ENCODE measurements at regions not wholly inside any gene's neighbourhood (a gene's known extent, or its start where the extent isn't known, plus 50 kb on each side); places are given as distances from the start of the nearest gene placed in this dataset.
"Not testable (repeated sequence)": the region's sequence is repeated elsewhere in the genome, so short reads cannot be mapped to it uniquely, and the experiment has no call there.

DNA sequence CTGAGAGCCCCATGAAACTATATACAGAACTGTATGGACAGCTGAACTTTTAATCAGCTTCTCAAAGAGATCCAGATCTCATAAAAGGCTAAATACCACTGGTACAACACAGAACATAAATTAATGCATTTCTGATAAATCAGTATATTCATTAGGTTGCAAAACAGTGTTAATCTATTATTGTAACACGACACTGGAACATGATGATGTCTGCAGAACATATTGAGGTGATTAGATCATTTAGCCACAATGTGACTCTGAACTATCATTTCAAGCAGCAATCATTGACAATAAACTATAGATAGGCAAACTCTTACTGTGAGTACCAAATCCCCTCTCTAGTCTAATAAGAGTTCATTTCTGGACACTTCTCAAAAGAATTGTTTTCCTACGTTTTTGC is 50.3 kb downstream of the GASK1B start:
- no peak for DNase-seq
- Histone ChIP-seq H3K36me3 (no peaks in the 10 kb centered on the region), H3K9me3 (no peaks in the 10 kb centered on the region), H3K27me3 (no peaks in the 10 kb centered on the region), H3K4me1 (no peaks in the 10 kb centered on the region), H3K27ac (no peak overlapping the region), H3K4me3 (no peak overlapping the region)
- TF ChIP-seq POLR2A (IDR thresholded peaks at IDR 0.05) = no peak
- TF ChIP-seq, protein P1, sequence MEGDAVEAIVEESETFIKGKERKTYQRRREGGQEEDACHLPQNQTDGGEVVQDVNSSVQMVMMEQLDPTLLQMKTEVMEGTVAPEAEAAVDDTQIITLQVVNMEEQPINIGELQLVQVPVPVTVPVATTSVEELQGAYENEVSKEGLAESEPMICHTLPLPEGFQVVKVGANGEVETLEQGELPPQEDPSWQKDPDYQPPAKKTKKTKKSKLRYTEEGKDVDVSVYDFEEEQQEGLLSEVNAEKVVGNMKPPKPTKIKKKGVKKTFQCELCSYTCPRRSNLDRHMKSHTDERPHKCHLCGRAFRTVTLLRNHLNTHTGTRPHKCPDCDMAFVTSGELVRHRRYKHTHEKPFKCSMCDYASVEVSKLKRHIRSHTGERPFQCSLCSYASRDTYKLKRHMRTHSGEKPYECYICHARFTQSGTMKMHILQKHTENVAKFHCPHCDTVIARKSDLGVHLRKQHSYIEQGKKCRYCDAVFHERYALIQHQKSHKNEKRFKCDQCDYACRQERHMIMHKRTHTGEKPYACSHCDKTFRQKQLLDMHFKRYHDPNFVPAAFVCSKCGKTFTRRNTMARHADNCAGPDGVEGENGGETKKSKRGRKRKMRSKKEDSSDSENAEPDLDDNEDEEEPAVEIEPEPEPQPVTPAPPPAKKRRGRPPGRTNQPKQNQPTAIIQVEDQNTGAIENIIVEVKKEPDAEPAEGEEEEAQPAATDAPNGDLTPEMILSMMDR (IDR thresholded peaks at IDR 0.05) = no peak

DNA sequence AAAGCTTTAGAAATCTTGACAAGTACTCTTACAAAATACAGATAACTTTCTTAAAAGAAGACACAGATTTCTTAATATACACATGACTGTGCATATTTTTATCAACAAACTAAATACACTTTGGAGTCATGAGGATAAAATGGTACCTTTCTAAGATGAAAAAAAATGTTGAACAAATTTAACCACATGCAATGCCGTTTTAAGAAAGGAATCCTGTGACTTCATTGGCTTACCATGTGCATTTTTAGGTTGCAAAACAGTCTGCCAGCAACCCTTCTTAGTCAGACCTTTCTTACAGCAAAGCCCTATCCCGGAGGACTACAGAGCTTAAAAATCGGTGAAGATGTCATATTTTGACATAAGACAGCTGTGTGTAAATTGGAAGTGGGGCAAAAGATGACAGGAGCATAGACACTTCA is 51.7 kb downstream of the GASK1B start:
- H3K4me3 ChIP-seq = no peak overlapping the region
- H3K27me3 ChIP-seq = no peaks in the 10 kb centered on the region
- H3K4me1 ChIP-seq = no peaks in the 10 kb centered on the region
- no peak for DNase-seq
- TF ChIP-seq POLR2A (IDR thresholded peaks at IDR 0.05) = no peak
- TF ChIP-seq, protein P1 (IDR thresholded peaks at IDR 0.05) = no peak
- H3K9me3 ChIP-seq = no peaks in the 10 kb centered on the region
- H3K36me3 ChIP-seq = no peaks in the 10 kb centered on the region
- H3K27ac ChIP-seq = peak overlapping the region in 2 of 4 donors; percentile 13 to 48

DNA sequence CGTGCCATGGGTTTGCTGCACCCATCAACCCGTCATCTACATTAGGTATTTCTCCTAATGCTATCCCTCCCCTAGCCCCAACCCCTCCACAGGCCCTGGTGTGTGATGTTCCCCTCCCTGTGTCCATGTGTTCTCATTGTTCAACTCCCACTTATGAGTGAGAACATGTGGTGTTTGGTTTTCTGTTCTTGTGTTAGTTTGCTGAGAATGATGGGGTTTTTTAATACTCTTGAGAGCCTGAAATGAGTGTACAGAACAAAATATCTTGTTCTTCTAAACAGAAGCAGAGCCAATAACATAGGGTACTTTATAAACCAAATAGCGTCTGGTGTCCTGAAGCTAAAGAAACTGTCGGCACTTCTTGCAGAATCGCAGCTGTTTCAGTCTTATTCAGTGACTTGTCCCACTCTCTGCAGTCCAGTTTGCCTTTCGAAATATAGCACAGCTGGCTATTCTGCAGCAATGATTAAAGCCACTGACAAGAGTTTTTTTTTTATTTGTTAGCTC is 52.1 kb downstream of the GASK1B start:
- not testable (repeated sequence) for H3K9me3 ChIP-seq, H3K27me3 ChIP-seq, H3K36me3 ChIP-seq, H3K4me1 ChIP-seq, H3K4me3 ChIP-seq
- peak in 1 of 3 donors; percentile 55 for DNase-seq
- peak overlapping the region in 1 of 4 donors; percentile 49 for H3K27ac ChIP-seq

DNA sequence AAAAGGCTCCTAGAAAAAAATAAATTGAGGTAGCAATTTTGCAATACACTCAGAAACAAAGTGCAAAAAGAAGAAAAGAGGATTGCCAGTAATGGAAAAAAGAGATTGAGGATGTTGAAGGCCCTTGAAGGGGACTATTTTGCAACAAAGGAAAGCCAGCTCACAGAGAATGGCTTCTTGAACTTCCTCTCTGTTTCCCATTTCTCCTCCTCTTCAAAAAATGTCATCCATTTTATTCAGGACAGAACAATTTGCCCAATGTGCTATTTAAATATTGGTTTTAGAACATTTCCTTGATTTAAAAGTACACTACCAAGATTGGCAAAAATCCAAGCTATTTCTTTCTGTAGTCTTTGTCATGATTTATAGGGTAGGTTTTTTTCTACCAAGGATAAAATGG is 60.2 kb downstream of the GASK1B start:
- Histone ChIP-seq H3K4me1 (no peaks in the 10 kb centered on the region), H3K36me3 (no peaks in the 10 kb centered on the region), H3K27ac (no peak overlapping the region), H3K4me3 (no peak overlapping the region), H3K9me3 (no peaks in the 10 kb centered on the region), H3K27me3 (no peaks in the 10 kb centered on the region)
- TF ChIP-seq, protein P1 (IDR thresholded peaks at IDR 0.05) = no peak
- no peak for TF ChIP-seq POLR2A (IDR thresholded peaks at IDR 0.05)
- no peak for DNase-seq

DNA sequence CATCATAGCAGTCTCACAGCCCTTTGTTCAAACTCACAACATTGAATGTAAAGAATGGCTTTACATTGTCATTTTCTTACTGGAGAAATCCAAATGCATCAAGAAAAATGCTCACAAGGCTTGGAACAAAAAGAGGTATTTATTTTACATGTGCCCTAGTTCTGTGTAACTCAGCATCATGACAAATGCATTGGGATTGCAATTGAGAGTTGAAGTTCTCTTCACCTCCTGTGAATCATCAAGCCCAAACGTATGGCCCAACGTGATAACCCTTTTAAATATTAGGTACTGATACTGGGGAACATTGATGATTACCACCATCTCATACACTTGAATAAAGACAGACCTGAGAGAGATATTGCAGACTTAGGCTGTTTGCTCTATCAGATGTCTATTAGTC is 61.6 kb downstream of the GASK1B start:
- H3K36me3 ChIP-seq = no peaks in the 10 kb centered on the region
- no peak overlapping the region for H3K27ac ChIP-seq
- no peak overlapping the region for H3K4me3 ChIP-seq
- no peaks in the 10 kb centered on the region for H3K27me3 ChIP-seq
- no peaks in the 10 kb centered on the region for H3K9me3 ChIP-seq
- TF ChIP-seq, protein P1 (IDR thresholded peaks at IDR 0.05) = no peak
- TF ChIP-seq POLR2A (IDR thresholded peaks at IDR 0.05) = no peak
- DNase-seq = no peak
- H3K4me1 ChIP-seq = no peaks in the 10 kb centered on the region

DNA sequence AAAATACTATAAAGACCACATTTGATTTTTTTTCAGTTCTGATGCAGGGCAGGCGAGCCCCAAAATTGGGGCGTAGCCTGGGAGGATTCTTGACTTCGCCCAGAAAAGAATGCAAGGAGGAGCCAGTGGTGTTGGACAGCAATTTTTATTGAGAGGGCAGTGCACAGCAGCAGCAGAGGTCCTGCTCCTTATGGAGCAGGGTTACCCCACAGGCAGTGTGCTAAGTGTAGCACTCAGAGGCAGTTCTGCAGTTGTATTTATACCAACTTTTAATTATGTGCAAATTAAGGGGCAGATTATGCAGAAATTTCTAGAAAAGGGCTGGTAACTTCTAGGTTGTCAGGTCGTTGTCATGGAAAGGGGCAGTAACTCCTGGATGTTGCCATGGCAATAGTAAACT is 69.9 kb downstream of the GASK1B start:
- TF ChIP-seq, protein P1 (IDR thresholded peaks at IDR 0.05) = no peak
- TF ChIP-seq POLR2A (IDR thresholded peaks at IDR 0.05) = no peak

More for the DNA sequence above, 69.9 kb downstream of the GASK1B start:
- Histone ChIP-seq H3K27me3 (no peaks in the 10 kb centered on the region), H3K4me3 (no peak overlapping the region), H3K9me3 (no peaks in the 10 kb centered on the region), H3K36me3 (no peaks in the 10 kb centered on the region), H3K4me1 (no peaks in the 10 kb centered on the region), H3K27ac (no peak overlapping the region)
- DNase-seq = no peak
